HEK293T (cell line): ENCODE measurements at regions not wholly inside any gene's neighbourhood (a gene's known extent, or its start where the extent isn't known, plus 50 kb on each side); places are given as distances from the start of the nearest gene placed in this dataset.

Source experiments
- ARNT ChIP-seq: fragments of 450-650 bp; IDR thresholded peaks from 2 replicates; pipeline ENCODE4 v1.6.1; 2017; ENCODE audit warnings: mild to moderate bottlenecking
- BHLHE40 ChIP-seq: fragments of 450-650 bp; IDR thresholded peaks from 2 replicates; pipeline ENCODE4 v1.6.1; 2016; ENCODE audit warnings: mild to moderate bottlenecking, moderate library complexity, borderline replicate concordance
- CTBP1 ChIP-seq: fragments of 450-650 bp; IDR thresholded peaks from 2 replicates; pipeline ENCODE4 v1.6.1; 2016; ENCODE audit warnings: borderline replicate concordance
- ELF4 ChIP-seq: fragments of 450-650 bp; IDR thresholded peaks from 2 replicates; pipeline ENCODE4 v1.6.1; 2017; ENCODE audit warnings: antibody characterized with exemption
- FOXA1 ChIP-seq: fragments of 450-650 bp; IDR thresholded peaks from 2 replicates; pipeline ENCODE4 v1.6.1; 2016; ENCODE audit warnings: mild to moderate bottlenecking
- FOXK2 ChIP-seq: fragments of 450-650 bp; IDR thresholded peaks from 2 replicates; pipeline ENCODE4 v1.6.1; 2016; ENCODE audit warnings: mild to moderate bottlenecking
- FOXM1 ChIP-seq: fragments of 450-650 bp; IDR thresholded peaks from 2 replicates; pipeline ENCODE4 v1.6.1; 2017; ENCODE audit warnings: mild to moderate bottlenecking, borderline replicate concordance
- HDGF ChIP-seq: fragments of 450-650 bp; IDR thresholded peaks from 2 replicates; pipeline ENCODE4 v1.6.1; 2017; ENCODE audit warnings: antibody characterized with exemption, borderline replicate concordance
- LEF1 ChIP-seq: fragments of 450-650 bp; IDR thresholded peaks from 2 replicates; pipeline ENCODE4 v1.6.1; 2017; ENCODE audit warnings: mild to moderate bottlenecking, borderline replicate concordance
- NFRKB ChIP-seq: fragments of 450-650 bp; IDR thresholded peaks from 2 replicates; pipeline ENCODE4 v1.6.1; 2016; ENCODE audit warnings: mild to moderate bottlenecking, moderate library complexity
- SP1 ChIP-seq: fragments of 450-650 bp; IDR thresholded peaks from 2 replicates; pipeline ENCODE4 v1.6.1; 2017
- SUZ12 ChIP-seq: fragments of 450-650 bp; IDR thresholded peaks from 2 replicates; pipeline ENCODE4 v1.6.1; 2016; ENCODE audit warnings: mild to moderate bottlenecking
- TF ChIP-seq, protein P1 (sequence below): fragments of 450-650 bp; IDR thresholded peaks from 2 replicates; pipeline ENCODE4 v1.6.1; 2016

- TF ChIP-seq SUZ12 (no peak), FOXA1 (no peak), BHLHE40 (no peak), LEF1 (no peak), NFRKB (no peak), SP1 (no peak), FOXK2 (no peak), CTBP1 (no peak), ELF4 (no peak), FOXM1 (no peak), ARNT (no peak), HDGF (no peak)
- TF ChIP-seq, protein P1, sequence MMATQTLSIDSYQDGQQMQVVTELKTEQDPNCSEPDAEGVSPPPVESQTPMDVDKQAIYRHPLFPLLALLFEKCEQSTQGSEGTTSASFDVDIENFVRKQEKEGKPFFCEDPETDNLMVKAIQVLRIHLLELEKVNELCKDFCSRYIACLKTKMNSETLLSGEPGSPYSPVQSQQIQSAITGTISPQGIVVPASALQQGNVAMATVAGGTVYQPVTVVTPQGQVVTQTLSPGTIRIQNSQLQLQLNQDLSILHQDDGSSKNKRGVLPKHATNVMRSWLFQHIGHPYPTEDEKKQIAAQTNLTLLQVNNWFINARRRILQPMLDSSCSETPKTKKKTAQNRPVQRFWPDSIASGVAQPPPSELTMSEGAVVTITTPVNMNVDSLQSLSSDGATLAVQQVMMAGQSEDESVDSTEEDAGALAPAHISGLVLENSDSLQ = no peak
Measured at GRCh38 chr6:48249071-48249470, 138.1 kb upstream of the PTCHD4 start.
